Colonic mucosa (tissue), 4 donors: ENCODE measurements at regions not wholly inside any gene's neighbourhood (a gene's known extent, or its start where the extent isn't known, plus 50 kb on each side); places are given as distances from the start of the nearest gene placed in this dataset.

Experiments used
- DNase-seq: peaks from one replicate; pipeline ENCODE4 v3.0.0-alpha.2; 2020
- H3K27ac ChIP-seq: fragments of 200-600 bp; one replicate; pipeline ENCODE4 v1.8.0; 2021
- H3K27me3 ChIP-seq: fragments of 200-600 bp; one replicate; pipeline ENCODE4 v1.8.0; 2021
- H3K36me3 ChIP-seq: fragments of 200-600 bp; one replicate; pipeline ENCODE4 v1.8.0; 2021
- H3K4me1 ChIP-seq: fragments of 200-600 bp; one replicate; pipeline ENCODE4 v1.8.0; 2021; ENCODE audit warnings: mild to moderate bottlenecking
- H3K4me3 ChIP-seq: fragments of 200-600 bp; one replicate; pipeline ENCODE4 v1.8.0; 2021
- H3K9ac ChIP-seq, 2 donors: one replicate each; pipeline ENCODE4 v1.7.0; 2013; ENCODE audit warnings: control low read depth in 2 of 2, low read depth in 2 of 2, low read length in 2 of 2
- H3K9me3 ChIP-seq: fragments of 200-600 bp; one replicate; pipeline ENCODE4 v1.8.0; 2021
- CTCF ChIP-seq: fragments of 200-600 bp; IDR thresholded peaks from one replicate; pipeline ENCODE4 v1.8.0; 2022; ENCODE audit warnings: antibody characterized with exemption, mild to moderate bottlenecking
- intact Hi-C: fragments of 100-400 bp; cut with DNase I; formaldehyde crosslinking; loops from one replicate; pipeline ENCODE4 v1.14.1; 2022
- donor health status: healthy.
- donor health status: DM: no; HTN: no; CAD: no.
- donor health status: DM: no; HTN: no; CAD: no.

GRCh38 chr9:118650417-118650816, 718.8 kb downstream of the BRINP1 start:
- TF ChIP-seq CTCF = no peak
- no peak for DNase-seq
- H3K9me3 ChIP-seq = no peaks in the 10 kb centered on the region
- no peaks in the 10 kb centered on the region for H3K4me1 ChIP-seq
- H3K27me3 ChIP-seq = no peaks in the 10 kb centered on the region
- intact Hi-C loops = no loop called here
- no peaks in the 10 kb centered on the region for H3K36me3 ChIP-seq
- no peak overlapping the region for H3K9ac ChIP-seq
- no peak overlapping the region for H3K4me3 ChIP-seq
- no peak overlapping the region for H3K27ac ChIP-seq

GRCh38 chr9:118651511-118651910, 717.7 kb downstream of the BRINP1 start:
- no peak for TF ChIP-seq CTCF

GRCh38 chr9:118652258-118652657, 717.0 kb downstream of the BRINP1 start:
- no peaks in the 10 kb centered on the region for H3K9me3 ChIP-seq
- TF ChIP-seq CTCF = no peak

More at GRCh38 chr9:118651511-118651910, 717.7 kb downstream of the BRINP1 start:
- Histone ChIP-seq H3K36me3 (no peaks in the 10 kb centered on the region), H3K9ac (no peak overlapping the region), H3K27me3 (no peaks in the 10 kb centered on the region), H3K9me3 (no peaks in the 10 kb centered on the region), H3K4me3 (no peak overlapping the region), H3K27ac (no peak overlapping the region), H3K4me1 (no peaks in the 10 kb centered on the region)
- intact Hi-C loops = no loop called here
- no peak for DNase-seq

GRCh38 chr9:118652912-118653311, 716.3 kb downstream of the BRINP1 start:
- Histone ChIP-seq H3K9me3 (no peaks in the 10 kb centered on the region), H3K27ac (no peak overlapping the region), H3K4me3 (no peak overlapping the region), H3K36me3 (no peaks in the 10 kb centered on the region), H3K9ac (no peak overlapping the region), H3K4me1 (no peaks in the 10 kb centered on the region), H3K27me3 (no peaks in the 10 kb centered on the region)
- no peak for DNase-seq
- TF ChIP-seq CTCF = no peak
- intact Hi-C loops = no loop called here

More at GRCh38 chr9:118652258-118652657, 717.0 kb downstream of the BRINP1 start:
- Histone ChIP-seq H3K27me3 (no peaks in the 10 kb centered on the region), H3K4me3 (no peak overlapping the region), H3K4me1 (no peaks in the 10 kb centered on the region), H3K9ac (no peak overlapping the region), H3K27ac (no peak overlapping the region), H3K36me3 (no peaks in the 10 kb centered on the region)
- DNase-seq = no peak
- intact Hi-C loops = no loop called here

GRCh38 chr9:118659011-118659410, 710.2 kb downstream of the BRINP1 start:
- Histone ChIP-seq H3K27ac (no peak overlapping the region), H3K27me3 (no peaks in the 10 kb centered on the region), H3K4me3 (no peak overlapping the region), H3K9me3 (no peaks in the 10 kb centered on the region), H3K4me1 (no peaks in the 10 kb centered on the region), H3K9ac (no peak overlapping the region), H3K36me3 (no peaks in the 10 kb centered on the region)
- DNase-seq = no peak
- intact Hi-C loops = no loop called here
- TF ChIP-seq CTCF = no peak
